ENCODE measurements at regions not wholly inside any gene's neighbourhood (a gene's known extent, or its start where the extent isn't known, plus 50 kb on each side); places are given as distances from the start of the nearest gene placed in this dataset.

GRCh38 chr3:27578032-27578431 lies 93.8 kb upstream of the SLC4A7 start:
- ChIA-PET POLR2A (no interaction called here), CTCF (no interaction called here)
- Mint-ChIP-seq H3K4me3 (ENCODE audit: unreplicated experiment) (no peak overlapping the region), H3K9me3 (ENCODE audit: unreplicated experiment) (no peaks in the 10 kb centered on the region), H3K4me1 (ENCODE audit: low read depth, unreplicated experiment) (no peaks in the 10 kb centered on the region), H3K27ac (ENCODE audit: unreplicated experiment) (no peak overlapping the region), H3K36me3 (ENCODE audit: insufficient read depth, unreplicated experiment) (no peaks in the 10 kb centered on the region), H3K27me3 (ENCODE audit: insufficient read depth, unreplicated experiment) (no peaks in the 10 kb centered on the region)
- TF ChIP-seq CTCF (IDR thresholded peaks at IDR 0.05; ENCODE audit: insufficient read depth in 1 of 2, low read depth in 1 of 2, low read length in 1 of 2, severe bottlenecking in 1 of 2, unreplicated experiment in 1 of 2) = no peak
- intact Hi-C loops (cut with micrococcal nuclease; ENCODE audit: unreplicated experiment) = no loop called here
- DNase-seq = no peak
- Histone ChIP-seq H3K4me1 (no peaks in the 10 kb centered on the region), H3K27me3 (replicated peaks; ENCODE audit: control insufficient read depth, insufficient read depth, low read length) (no peaks in the 10 kb centered on the region), H3K9me3 (no peaks in the 10 kb centered on the region), H3K4me3 (ENCODE audit: low read depth, low read length) (no peak overlapping the region), H3K36me3 (ENCODE audit: control insufficient read depth, insufficient read depth, low read length) (no peaks in the 10 kb centered on the region)
- BruUV-seq (replicated peaks) = no TSS peak

- H3K9me3 ChIP-seq = no peaks in the 10 kb centered on the region
- no peaks in the 10 kb centered on the region for H3K27me3 ChIP-seq (replicated peaks; ENCODE audit: control insufficient read depth, insufficient read depth, low read length)
- H3K4me3 Mint-ChIP-seq (ENCODE audit: unreplicated experiment) = no peak overlapping the region
- POLR2A ChIA-PET = no interaction called here
- H3K27me3 Mint-ChIP-seq (ENCODE audit: insufficient read depth, unreplicated experiment) = no peaks in the 10 kb centered on the region
- no peak overlapping the region for H3K4me3 ChIP-seq (ENCODE audit: low read depth, low read length)
- no peaks in the 10 kb centered on the region for H3K4me1 ChIP-seq
- no peak for TF ChIP-seq CTCF (IDR thresholded peaks at IDR 0.05; ENCODE audit: insufficient read depth in 1 of 2, low read depth in 1 of 2, low read length in 1 of 2, severe bottlenecking in 1 of 2, unreplicated experiment in 1 of 2)
- H3K4me1 Mint-ChIP-seq (ENCODE audit: low read depth, unreplicated experiment) = no peaks in the 10 kb centered on the region
- intact Hi-C loops (cut with micrococcal nuclease; ENCODE audit: unreplicated experiment) = no loop called here
- H3K9me3 Mint-ChIP-seq (ENCODE audit: unreplicated experiment) = no peaks in the 10 kb centered on the region
- no peak overlapping the region for H3K27ac Mint-ChIP-seq (ENCODE audit: unreplicated experiment)
- CTCF ChIA-PET = no interaction called here
- BruUV-seq (replicated peaks) = no TSS peak
- H3K36me3 Mint-ChIP-seq (ENCODE audit: insufficient read depth, unreplicated experiment) = no peaks in the 10 kb centered on the region
- DNase-seq = no peak
- H3K36me3 ChIP-seq (ENCODE audit: control insufficient read depth, insufficient read depth, low read length) = no peaks in the 10 kb centered on the region
These were observed 93.3 kb upstream of the SLC4A7 start for GRCh38 chr3:27577504-27577903.

- ChIA-PET POLR2A (no interaction called here), CTCF (no interaction called here)
- no peaks in the 10 kb centered on the region for H3K27me3 ChIP-seq (replicated peaks; ENCODE audit: control insufficient read depth, insufficient read depth, low read length)
- Mint-ChIP-seq H3K4me3 (ENCODE audit: unreplicated experiment) (no peak overlapping the region), H3K27ac (ENCODE audit: unreplicated experiment) (no peak overlapping the region), H3K9me3 (ENCODE audit: unreplicated experiment) (no peaks in the 10 kb centered on the region), H3K27me3 (ENCODE audit: insufficient read depth, unreplicated experiment) (no peaks in the 10 kb centered on the region), H3K36me3 (ENCODE audit: insufficient read depth, unreplicated experiment) (no peaks in the 10 kb centered on the region), H3K4me1 (ENCODE audit: low read depth, unreplicated experiment) (no peaks in the 10 kb centered on the region)
- no peaks in the 10 kb centered on the region for H3K36me3 ChIP-seq (ENCODE audit: control insufficient read depth, insufficient read depth, low read length)
- no peaks in the 10 kb centered on the region for H3K4me1 ChIP-seq
- no peak overlapping the region for H3K4me3 ChIP-seq (ENCODE audit: low read depth, low read length)
- no peaks in the 10 kb centered on the region for H3K9me3 ChIP-seq
- intact Hi-C loops (cut with micrococcal nuclease; ENCODE audit: unreplicated experiment) = no loop called here
- no TSS peak for BruUV-seq (replicated peaks)
- no peak for DNase-seq
- TF ChIP-seq CTCF (IDR thresholded peaks at IDR 0.05; ENCODE audit: insufficient read depth in 1 of 2, low read depth in 1 of 2, low read length in 1 of 2, severe bottlenecking in 1 of 2, unreplicated experiment in 1 of 2) = no peak
These were observed 92.0 kb upstream of the SLC4A7 start for GRCh38 chr3:27576171-27576570.

Data from Caco-2 (cell line).